GM21786 (cell line): ENCODE measurements at regions not wholly inside any gene's neighbourhood (a gene's known extent, or its start where the extent isn't known, plus 50 kb on each side); places are given as distances from the start of the nearest gene placed in this dataset.

Experiments
- ATAC-seq: cut with Tn5 transposase; IDR thresholded peaks from one replicate; pipeline ENCODE4 v1.9.1; 2021; ENCODE audit not compliant: unreplicated experiment

- ATAC-seq, result no peak
These were observed 536.0 kb upstream of the WWC1 start for GRCh38 chr5:167755420-167755819.

GRCh38 chr5:167759057-167759821, 532.2 kb upstream of the WWC1 start:
- no peak for ATAC-seq

GRCh38 chr5:167763772-167764171, 527.7 kb upstream of the WWC1 start:
- no peak for ATAC-seq

GRCh38 chr5:167764641-167765289, 526.7 kb upstream of the WWC1 start:
- ATAC-seq, result no peak

GRCh38 chr5:167765352-167765751, 526.1 kb upstream of the WWC1 start:
- ATAC-seq, result no peak

- ATAC-seq, result no peak
These were observed 524.5 kb upstream of the WWC1 start for GRCh38 chr5:167766957-167767356.

GRCh38 chr5:167767795-167768194, 523.6 kb upstream of the WWC1 start:
- ATAC-seq, result no peak

- ATAC-seq, result no peak
These were observed 521.5 kb upstream of the WWC1 start for GRCh38 chr5:167769846-167770413.

GRCh38 chr5:167770461-167770860, 521.0 kb upstream of the WWC1 start:
- ATAC-seq, result no peak

- ATAC-seq, result no peak
These were observed 519.9 kb upstream of the WWC1 start for GRCh38 chr5:167771571-167771970.

- ATAC-seq, result no peak
These were observed 517.7 kb upstream of the WWC1 start for GRCh38 chr5:167773668-167774301.

GRCh38 chr5:167777746-167778145, 513.7 kb upstream of the WWC1 start:
- no peak for ATAC-seq

GRCh38 chr5:167778228-167778627, 513.2 kb upstream of the WWC1 start:
- ATAC-seq, result no peak

- ATAC-seq, result no peak
These were observed 511.8 kb upstream of the WWC1 start for GRCh38 chr5:167779644-167780043.

GRCh38 chr5:167780177-167780576, 511.3 kb upstream of the WWC1 start:
- ATAC-seq, result no peak

- ATAC-seq, result no peak
These were observed 508.2 kb upstream of the WWC1 start for GRCh38 chr5:167783145-167783817.

GRCh38 chr5:167785106-167785505, 506.3 kb upstream of the WWC1 start:
- ATAC-seq, result no peak

- no peak for ATAC-seq
These were observed 505.5 kb upstream of the WWC1 start for GRCh38 chr5:167785901-167786300.

- ATAC-seq, result no peak
These were observed 504.4 kb upstream of the WWC1 start for GRCh38 chr5:167786871-167787578.

- no peak for ATAC-seq
These were observed 501.4 kb upstream of the WWC1 start for GRCh38 chr5:167790045-167790444.
